OCI-M1 (cell line): ENCODE measurements at regions not wholly inside any gene's neighbourhood (a gene's known extent, or its start where the extent isn't known, plus 50 kb on each side); places are given as distances from the start of the nearest gene placed in this dataset.
"Not testable (repeated sequence)": the region's sequence is repeated elsewhere in the genome, so short reads cannot be mapped to it uniquely, and the experiment has no call there.

ENCODE experiments used
- DNase-seq: peaks from one replicate; lab custom pipeline; 2025; lab: John Stamatoyannopoulos, UW

DNA sequence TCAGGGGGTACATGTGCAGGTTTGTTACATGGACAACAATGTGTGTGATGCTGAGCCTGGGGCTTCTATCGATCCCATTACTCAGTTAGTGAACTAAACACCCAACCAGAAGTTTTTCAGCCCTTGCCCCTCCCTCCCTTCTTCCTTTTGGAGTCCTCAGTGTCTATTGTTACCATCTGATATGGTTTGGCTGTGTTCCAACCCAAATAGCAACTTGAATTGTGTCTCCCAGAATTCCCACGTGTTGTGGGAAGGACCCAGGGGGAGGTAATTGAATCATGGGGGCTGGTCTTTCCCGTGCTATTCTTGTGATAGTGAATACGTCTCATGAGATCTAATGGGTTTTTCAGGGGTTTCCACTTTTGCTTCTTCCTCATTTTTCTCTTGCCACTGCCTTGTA is 186.3 kb downstream of the AEBP2 start:
- not testable (repeated sequence) for DNase-seq

DNA sequence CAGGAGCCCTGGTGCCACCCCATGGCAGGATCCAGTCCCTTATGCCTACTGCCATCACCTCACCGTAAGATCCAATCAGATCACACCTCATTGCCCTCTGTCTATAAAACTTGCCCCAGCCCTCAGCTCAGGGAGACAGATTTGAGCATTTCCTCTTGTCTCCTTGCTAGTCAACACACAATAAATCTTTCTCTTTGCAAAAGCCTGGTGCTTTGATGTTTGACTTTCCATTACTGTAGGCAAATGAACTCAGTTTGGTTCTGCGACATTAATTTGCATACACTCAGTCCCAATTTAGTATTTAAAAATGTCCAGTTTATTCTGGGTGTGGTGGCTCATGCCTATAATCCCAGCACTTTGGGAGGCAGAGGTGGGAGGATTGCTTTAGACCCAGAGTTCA is 188.4 kb downstream of the AEBP2 start:
- DNase-seq, result no peak

GRCh38 chr12:19630536-19630935 is 191.2 kb downstream of the AEBP2 start:
- DNase-seq, result no peak

DNA sequence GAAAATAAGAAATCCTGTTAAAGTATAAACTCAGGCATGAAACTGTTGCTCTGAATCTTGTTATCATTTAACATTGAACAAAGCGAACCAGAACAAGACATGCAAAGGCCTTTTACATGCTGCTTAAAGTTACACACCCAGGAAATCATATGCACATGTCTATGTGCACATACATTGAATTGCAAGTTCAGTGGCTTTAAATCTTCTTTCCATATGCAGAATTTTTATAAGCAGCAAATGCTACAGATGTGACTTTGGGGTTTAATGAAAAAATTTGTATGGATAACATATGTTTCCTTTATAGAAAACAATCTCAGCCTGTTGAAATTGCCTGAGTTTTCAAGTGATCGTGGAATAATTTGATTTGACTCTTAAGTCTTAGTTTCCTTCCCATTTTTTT is 193.9 kb downstream of the AEBP2 start:
- DNase-seq, result no peak

DNA sequence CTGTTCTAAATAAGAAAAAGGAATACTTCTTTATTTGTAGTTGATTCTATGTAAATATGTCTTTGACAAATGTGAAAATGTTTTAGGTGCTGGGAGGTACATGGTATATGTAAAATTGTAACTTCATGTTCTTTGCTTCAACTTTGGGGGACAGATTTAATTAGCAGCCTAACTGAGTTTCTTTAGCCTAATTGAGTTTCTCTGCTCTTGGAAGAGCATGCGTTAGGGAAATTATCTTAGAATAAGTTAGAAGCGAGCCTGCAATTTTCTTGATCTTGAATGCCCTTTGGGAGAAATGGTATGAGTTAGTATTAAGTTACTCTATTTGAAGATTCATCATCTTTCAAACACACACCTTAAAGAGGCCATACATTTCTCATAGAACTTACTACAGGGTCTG is 194.3 kb downstream of the AEBP2 start:
- DNase-seq, result no peak

- DNase-seq, result peak; percentile 65
Measured at GRCh38 chr12:19639781-19640415, 200.6 kb downstream of the AEBP2 start.

GRCh38 chr12:19641235-19642080 is 202.2 kb downstream of the AEBP2 start:
- DNase-seq, result no peak

DNA sequence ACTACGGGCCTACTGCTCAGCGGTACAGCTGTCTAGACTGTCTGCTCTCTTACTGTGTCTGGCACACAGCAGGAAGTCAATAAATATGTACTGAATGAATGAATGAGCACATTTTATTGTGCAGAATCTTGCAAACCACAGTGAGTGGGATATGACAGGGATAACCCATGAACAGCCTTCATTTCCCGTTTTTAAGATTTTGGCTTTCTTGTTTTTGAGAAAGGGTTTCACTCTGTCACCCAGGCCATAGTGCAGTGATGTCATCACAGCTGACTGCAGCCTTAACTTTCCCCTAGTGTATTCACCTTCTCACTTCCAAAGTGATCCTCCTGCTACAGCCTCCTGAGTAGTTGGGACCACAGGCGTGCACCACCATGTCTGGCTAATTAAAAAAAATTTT is 203.1 kb downstream of the AEBP2 start:
- DNase-seq, result no peak

GRCh38 chr12:19643635-19644034 is 204.3 kb downstream of the AEBP2 start:
- DNase-seq, result peak; percentile 58

- no peak for DNase-seq
Measured at GRCh38 chr12:19644571-19644970, 205.3 kb downstream of the AEBP2 start.

DNA sequence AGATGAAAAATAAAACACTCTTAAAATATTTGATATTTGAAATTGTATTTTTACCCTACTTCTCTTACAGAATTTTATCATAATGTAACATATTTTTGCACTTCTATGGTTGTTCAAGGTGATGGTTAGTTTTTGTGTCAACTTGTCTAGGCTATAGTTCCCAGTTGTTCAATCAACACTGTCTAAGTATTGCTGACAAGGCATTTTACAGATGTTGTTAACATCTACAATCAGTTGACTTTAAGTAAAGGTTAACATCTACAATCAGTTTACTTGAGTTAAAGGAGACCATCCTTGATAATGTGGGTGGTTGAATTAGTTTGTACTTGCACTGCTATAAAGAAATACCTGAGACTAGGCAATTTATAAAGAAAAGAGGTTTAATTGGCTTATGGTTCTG is 206.5 kb downstream of the AEBP2 start:
- DNase-seq, result no peak

GRCh38 chr12:19646599-19646998 is 207.3 kb downstream of the AEBP2 start:
- DNase-seq, result no peak

- peak; percentile 91 for DNase-seq
Measured at GRCh38 chr12:19647806-19648556, 208.7 kb downstream of the AEBP2 start.

- no peak for DNase-seq
Measured at GRCh38 chr12:19648591-19648990, 209.3 kb downstream of the AEBP2 start.

GRCh38 chr12:19652386-19652785 is 213.1 kb downstream of the AEBP2 start:
- no peak for DNase-seq

DNA sequence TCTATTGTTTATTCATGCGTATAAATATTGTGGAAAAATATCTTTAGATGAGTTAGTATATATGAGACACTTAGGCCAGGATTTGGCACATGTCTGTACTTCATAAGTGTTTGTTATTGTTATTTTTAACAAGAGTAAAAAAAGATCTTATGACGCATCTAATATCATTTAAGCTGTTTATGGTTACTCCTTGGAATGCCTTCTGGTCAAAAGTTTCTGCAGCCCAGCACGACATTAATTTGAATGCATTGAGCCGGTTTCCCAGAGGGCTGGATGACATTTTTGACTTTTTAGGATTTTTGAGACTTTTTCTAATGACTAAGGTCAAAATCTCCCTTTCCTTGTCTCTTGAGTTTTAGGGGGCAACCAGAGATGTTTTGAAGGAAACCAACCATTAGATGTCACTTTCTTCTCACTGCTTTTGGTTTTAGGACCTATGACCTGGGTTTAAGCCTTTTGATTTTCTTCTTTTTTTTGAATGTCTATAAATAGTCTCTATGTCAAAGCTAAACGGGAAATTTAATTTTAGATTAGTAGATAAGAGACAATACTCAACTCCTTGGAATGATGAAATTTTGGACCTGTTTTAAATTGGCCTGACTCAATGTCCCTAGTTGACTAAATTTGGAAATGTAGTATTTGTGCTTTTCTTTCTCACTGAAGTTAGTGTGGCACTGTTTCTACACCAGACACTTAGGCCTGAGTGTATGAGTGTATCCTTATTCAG is 215.5 kb downstream of the AEBP2 start:
- peak; percentile 18 for DNase-seq

DNA sequence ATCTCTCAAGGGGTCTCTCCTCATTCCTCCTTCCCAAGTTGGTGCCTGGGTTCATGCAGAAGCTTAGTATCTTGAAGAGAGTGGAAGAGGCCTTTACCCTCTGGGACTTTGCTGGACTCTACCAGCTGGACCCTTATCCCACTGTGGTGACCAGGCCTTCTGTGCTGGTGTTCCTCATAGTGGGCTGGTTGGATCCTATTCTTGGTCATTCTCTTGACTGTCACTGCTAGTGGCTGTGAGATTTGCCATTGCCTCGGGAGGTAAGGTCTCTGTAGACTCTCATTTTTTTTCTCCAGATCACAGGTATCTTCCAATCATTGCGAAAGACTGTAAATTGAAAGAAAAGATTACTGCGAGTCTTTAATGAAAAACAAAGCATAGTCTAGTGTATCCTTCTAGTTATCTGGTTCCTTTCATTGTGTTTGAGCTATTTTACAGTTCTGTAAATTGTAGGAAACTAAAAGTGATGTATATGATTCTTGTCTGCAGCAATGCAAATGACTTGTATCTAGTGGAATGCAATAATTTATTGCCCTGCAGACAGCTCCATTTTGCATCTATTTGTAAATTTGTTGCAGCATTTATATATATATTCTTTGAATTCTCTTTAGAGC is 217.9 kb downstream of the AEBP2 start:
- DNase-seq, result no peak

- no peak for DNase-seq
Measured at GRCh38 chr12:19657732-19658130, 218.4 kb downstream of the AEBP2 start.

GRCh38 chr12:19659086-19659485 is 219.8 kb downstream of the AEBP2 start:
- no peak for DNase-seq

- no peak for DNase-seq
Measured at GRCh38 chr12:19659501-19659900, 220.2 kb downstream of the AEBP2 start.

DNA sequence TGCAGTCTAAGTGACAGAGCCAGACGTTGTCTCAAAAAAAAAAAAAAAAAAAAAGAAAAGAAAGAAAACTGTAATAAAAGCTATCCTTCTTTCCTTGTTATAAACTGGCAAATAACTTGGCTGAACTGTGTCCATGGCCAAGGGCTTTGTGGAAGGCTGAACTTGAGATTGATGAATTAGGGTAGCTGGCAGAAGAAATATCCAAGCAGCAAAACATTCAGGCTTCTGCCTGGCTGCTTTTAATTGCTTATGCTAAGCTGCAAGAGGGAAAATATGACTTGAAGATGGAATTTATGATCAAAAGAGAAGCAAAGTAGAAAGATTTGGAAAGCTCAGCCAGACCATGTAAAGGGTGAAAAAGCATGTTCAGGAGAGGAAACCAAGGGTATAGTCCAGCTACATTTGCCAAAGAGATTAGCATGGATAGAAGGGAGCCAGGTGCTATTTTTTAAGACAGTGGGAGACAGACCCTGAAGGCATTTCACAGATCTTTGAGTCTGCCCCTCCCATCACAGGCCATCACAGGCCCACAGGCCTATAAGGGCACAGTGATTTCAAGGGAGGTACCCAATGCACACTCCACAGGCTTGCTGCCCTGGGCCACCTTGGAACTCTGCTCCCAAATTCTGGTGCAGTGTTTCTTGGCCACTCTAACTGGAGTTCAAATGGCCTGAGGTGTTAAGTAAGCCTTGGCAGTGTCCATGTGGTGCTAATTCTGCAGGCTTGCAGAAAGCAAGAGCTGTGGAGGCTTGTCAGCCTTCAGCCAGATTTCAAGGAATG is 226.0 kb downstream of the AEBP2 start:
- DNase-seq, result no peak
